ENCODE measurements at regions not wholly inside any gene's neighbourhood (a gene's known extent, or its start where the extent isn't known, plus 50 kb on each side); places are given as distances from the start of the nearest gene placed in this dataset.

DNA sequence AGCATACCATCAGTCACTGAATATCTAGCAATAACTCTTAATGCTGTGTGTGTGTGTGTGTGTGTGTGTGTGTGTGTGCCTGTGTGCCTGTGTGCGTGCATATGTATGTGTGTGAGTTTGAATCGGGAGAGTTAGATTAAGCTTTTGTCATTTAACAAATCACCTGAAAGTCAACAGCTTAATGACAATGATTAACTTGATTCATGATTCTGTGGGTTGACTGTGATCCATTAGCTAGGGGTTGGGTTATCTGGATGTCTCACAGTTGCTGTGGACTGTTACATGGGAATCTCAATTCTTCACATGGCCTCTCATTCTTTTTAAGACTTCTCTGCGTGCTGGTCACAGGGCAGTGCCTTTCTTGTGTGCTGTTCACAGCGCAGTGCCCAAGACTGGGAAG is 639.0 kb upstream of the SORCS1 start:
- DNase-seq (ENCODE audit: low spot score), result no peak
- Mint-ChIP-seq H3K27ac (ENCODE audit: unreplicated experiment) (no peak overlapping the region), H3K9me3 (ENCODE audit: unreplicated experiment) (no peaks in the 10 kb centered on the region), H3K4me3 (ENCODE audit: unreplicated experiment) (no peak overlapping the region), H3K4me1 (ENCODE audit: unreplicated experiment) (no peaks in the 10 kb centered on the region), H3K27me3 (ENCODE audit: unreplicated experiment) (no peaks in the 10 kb centered on the region), H3K36me3 (ENCODE audit: low read depth, unreplicated experiment) (no peaks in the 10 kb centered on the region)
- TF ChIP-seq, protein P1, sequence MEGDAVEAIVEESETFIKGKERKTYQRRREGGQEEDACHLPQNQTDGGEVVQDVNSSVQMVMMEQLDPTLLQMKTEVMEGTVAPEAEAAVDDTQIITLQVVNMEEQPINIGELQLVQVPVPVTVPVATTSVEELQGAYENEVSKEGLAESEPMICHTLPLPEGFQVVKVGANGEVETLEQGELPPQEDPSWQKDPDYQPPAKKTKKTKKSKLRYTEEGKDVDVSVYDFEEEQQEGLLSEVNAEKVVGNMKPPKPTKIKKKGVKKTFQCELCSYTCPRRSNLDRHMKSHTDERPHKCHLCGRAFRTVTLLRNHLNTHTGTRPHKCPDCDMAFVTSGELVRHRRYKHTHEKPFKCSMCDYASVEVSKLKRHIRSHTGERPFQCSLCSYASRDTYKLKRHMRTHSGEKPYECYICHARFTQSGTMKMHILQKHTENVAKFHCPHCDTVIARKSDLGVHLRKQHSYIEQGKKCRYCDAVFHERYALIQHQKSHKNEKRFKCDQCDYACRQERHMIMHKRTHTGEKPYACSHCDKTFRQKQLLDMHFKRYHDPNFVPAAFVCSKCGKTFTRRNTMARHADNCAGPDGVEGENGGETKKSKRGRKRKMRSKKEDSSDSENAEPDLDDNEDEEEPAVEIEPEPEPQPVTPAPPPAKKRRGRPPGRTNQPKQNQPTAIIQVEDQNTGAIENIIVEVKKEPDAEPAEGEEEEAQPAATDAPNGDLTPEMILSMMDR (IDR thresholded peaks at IDR 0.05; ENCODE audit: unreplicated experiment), result no peak

DNA sequence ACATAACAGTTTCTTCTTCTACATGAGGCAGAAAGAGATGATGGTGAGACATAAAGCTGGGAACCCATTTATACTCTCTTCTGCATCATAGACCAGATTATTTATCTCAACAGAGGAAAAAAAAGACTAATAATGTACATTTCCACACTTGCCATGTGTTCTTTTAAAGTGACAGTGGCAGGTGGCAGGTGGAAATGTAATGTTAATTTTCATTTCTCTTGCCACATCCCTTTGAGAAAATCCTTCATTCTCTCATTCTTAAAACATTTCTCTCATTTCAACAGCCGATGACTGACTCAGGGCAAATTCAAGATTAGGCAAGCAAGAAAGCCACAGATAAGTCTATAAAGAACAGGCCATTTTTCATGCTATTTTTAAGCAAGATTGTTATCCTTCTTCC is 635.6 kb upstream of the SORCS1 start:
- Mint-ChIP-seq H3K27me3 (ENCODE audit: unreplicated experiment) (no peaks in the 10 kb centered on the region), H3K36me3 (ENCODE audit: low read depth, unreplicated experiment) (no peaks in the 10 kb centered on the region), H3K4me3 (ENCODE audit: unreplicated experiment) (no peak overlapping the region), H3K9me3 (ENCODE audit: unreplicated experiment) (no peaks in the 10 kb centered on the region), H3K4me1 (ENCODE audit: unreplicated experiment) (no peaks in the 10 kb centered on the region), H3K27ac (ENCODE audit: unreplicated experiment) (no peak overlapping the region)
- DNase-seq (ENCODE audit: low spot score), result no peak
- TF ChIP-seq, protein P1 (IDR thresholded peaks at IDR 0.05; ENCODE audit: unreplicated experiment), result no peak

DNA sequence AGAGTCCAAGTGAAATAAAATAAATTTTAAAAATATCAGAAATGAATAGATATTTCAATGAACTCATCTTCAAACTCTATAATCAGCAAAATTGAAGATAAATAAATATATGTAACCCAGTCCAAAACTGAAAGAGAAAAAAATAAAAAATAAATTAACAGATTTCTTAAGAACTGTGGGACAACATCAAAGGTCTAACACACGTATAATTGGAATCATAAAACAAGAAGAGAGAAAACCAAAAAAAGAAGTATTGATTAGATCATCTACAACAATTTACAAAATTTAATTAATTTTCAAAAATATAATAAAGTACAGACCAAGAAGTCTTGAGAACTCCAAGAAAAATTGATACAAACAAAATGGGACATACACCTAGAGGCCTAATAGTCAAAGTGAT is 625.8 kb upstream of the SORCS1 start:
- H3K9me3 Mint-ChIP-seq (ENCODE audit: unreplicated experiment), result no peaks in the 10 kb centered on the region
- no peak for DNase-seq (ENCODE audit: low spot score)
- H3K27ac Mint-ChIP-seq (ENCODE audit: unreplicated experiment), result no peak overlapping the region
- TF ChIP-seq, protein P1 (IDR thresholded peaks at IDR 0.05; ENCODE audit: unreplicated experiment), result no peak
- no peak overlapping the region for H3K4me3 Mint-ChIP-seq (ENCODE audit: unreplicated experiment)
- H3K36me3 Mint-ChIP-seq (ENCODE audit: low read depth, unreplicated experiment), result no peaks in the 10 kb centered on the region
- no peaks in the 10 kb centered on the region for H3K27me3 Mint-ChIP-seq (ENCODE audit: unreplicated experiment)
- H3K4me1 Mint-ChIP-seq (ENCODE audit: unreplicated experiment), result no peaks in the 10 kb centered on the region

DNA sequence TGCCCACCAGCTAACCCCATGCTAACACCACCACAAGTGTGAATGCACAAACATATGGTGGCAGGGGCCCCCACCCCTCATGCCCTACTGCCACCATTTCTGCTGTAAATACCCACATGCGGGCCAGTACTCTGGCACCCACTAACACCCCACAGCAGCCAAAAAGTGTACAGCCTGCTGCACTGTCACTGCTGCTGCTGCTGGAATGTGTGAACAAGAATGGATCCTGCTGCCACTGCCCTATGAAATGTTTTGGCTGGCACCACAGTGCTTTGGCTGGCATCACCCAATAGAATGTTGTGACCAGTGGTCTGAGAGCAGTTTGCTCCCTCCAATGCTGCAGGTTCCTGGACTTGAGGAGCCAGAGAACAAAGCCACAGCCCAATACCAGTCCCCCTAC is 606.6 kb upstream of the SORCS1 start:
- TF ChIP-seq, protein P1 (IDR thresholded peaks at IDR 0.05; ENCODE audit: unreplicated experiment), result no peak
- DNase-seq (ENCODE audit: low spot score), result no peak
- Mint-ChIP-seq H3K27ac (ENCODE audit: unreplicated experiment) (no peak overlapping the region), H3K27me3 (ENCODE audit: unreplicated experiment) (peaks cover 1% of the 10 kb centered on the region), H3K36me3 (ENCODE audit: low read depth, unreplicated experiment) (no peaks in the 10 kb centered on the region), H3K9me3 (ENCODE audit: unreplicated experiment) (no peaks in the 10 kb centered on the region), H3K4me1 (ENCODE audit: unreplicated experiment) (no peaks in the 10 kb centered on the region), H3K4me3 (ENCODE audit: unreplicated experiment) (no peak overlapping the region)

DNA sequence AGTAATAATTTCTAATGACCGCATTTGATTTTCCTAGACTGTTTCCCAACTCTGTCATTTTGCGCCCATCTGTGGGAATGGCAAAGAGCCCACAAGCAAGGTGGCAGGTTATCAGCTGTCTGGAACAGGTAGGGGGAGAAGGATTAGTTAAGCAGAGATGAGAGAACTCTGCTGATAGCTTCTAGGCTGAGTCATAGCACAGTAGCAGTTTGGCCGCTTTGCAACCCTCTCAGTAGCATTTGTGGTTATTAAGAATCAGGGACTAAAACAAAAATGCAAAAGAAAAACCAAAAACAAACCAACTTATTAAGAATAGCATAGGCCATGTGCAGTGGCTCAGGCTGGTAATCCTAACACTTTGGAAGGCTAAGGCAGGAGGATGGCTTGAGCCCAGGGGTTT is 602.7 kb upstream of the SORCS1 start:
- H3K4me3 Mint-ChIP-seq (ENCODE audit: unreplicated experiment), result no peak overlapping the region
- no peak for DNase-seq (ENCODE audit: low spot score)
- no peaks in the 10 kb centered on the region for H3K27me3 Mint-ChIP-seq (ENCODE audit: unreplicated experiment)
- TF ChIP-seq, protein P1 (IDR thresholded peaks at IDR 0.05; ENCODE audit: unreplicated experiment), result no peak
- H3K36me3 Mint-ChIP-seq (ENCODE audit: low read depth, unreplicated experiment), result no peaks in the 10 kb centered on the region
- H3K9me3 Mint-ChIP-seq (ENCODE audit: unreplicated experiment), result no peaks in the 10 kb centered on the region
- no peak overlapping the region for H3K27ac Mint-ChIP-seq (ENCODE audit: unreplicated experiment)
- H3K4me1 Mint-ChIP-seq (ENCODE audit: unreplicated experiment), result peaks cover 3% of the 10 kb centered on the region

Data from endothelial cell (in vitro differentiated cells).